COLO829 (cell line): ENCODE measurements at regions not wholly inside any gene's neighbourhood (a gene's known extent, or its start where the extent isn't known, plus 50 kb on each side); places are given as distances from the start of the nearest gene placed in this dataset.
A peak's percentile ranks its signal among the peaks of the same experiment; 100 is the strongest.
"Not testable (repeated sequence)": the region's sequence is repeated elsewhere in the genome, so short reads cannot be mapped to it uniquely, and the experiment has no call there.

Source experiments
- DNase-seq: peaks from one replicate; pipeline ENCODE4 v3.0.0; 2012; ENCODE audit warnings: low spot score

DNA sequence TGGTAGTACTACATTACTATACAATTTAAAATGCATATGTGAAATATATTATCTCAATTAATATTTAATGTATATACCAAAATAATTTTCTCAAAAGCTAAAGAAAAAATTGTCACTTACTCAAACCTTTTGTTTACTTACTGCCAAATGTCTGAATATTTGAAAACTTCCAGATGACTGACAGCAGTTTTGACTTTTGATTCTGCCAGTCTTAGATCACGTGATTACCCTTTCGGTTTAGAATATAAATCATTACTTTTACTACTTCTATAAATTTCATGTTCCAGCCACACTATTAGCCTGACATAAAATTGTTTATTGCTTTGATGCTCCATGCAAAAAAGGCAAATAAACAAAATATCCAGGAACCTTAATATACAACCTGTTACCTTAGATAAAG is 680.7 kb upstream of the ID4 start:
- no peak for DNase-seq

DNA sequence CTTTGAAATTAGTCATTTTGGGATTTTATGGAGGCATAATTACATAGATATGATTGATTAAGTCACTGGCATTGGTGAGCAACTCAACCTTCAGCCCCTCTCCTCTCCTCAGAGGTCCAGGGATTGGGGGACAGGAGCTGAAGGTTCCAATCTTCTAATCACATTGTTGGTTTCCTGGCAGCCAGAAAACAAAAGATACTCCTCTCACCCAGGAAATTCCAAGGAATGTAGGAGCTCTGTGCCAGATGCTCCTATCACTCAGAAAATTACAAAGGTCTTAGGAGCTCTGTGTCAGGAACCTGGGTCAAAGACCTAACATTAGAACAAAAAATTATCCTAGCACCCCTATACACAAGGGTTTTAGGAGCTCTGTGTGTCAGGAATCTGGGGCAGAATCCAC is 679.7 kb upstream of the ID4 start:
- no peak for DNase-seq

DNA sequence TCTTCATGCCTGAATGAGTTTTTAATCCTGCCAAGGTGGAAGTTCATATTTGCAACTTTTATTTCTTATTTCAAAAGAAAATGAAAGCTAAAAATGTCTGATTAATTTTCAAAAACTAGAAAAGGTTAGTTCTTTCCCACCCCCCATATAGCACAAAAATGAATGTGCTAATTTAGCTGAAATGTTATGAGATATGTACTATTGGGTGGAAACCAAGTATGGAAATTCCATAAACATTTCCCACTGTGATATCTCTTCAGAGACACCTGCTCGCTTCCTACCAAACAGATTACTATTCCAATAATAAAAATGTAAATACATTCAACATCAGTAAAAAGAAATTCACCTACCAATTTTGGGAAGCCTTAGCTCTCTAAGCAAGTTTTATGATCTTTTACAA is 678.6 kb upstream of the ID4 start:
- DNase-seq = no peak

DNA sequence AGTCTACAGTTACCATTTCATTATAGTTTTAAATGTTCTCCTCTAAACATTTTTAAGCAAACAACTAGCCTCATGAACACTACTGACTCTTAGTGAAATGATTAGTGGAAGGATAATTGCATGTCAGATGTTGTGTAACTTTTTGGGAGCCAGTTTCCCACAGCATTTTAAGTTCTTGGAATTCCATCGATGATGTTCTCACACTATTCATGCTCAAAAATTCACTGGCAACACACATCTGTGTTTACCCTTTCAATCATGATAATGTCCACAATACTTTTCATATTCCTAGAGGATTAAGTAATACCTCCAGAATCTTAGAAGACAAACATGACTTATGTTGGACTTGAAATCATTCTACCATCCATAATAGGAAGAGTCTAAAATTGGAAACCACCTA is 678.1 kb upstream of the ID4 start:
- DNase-seq = no peak

DNA sequence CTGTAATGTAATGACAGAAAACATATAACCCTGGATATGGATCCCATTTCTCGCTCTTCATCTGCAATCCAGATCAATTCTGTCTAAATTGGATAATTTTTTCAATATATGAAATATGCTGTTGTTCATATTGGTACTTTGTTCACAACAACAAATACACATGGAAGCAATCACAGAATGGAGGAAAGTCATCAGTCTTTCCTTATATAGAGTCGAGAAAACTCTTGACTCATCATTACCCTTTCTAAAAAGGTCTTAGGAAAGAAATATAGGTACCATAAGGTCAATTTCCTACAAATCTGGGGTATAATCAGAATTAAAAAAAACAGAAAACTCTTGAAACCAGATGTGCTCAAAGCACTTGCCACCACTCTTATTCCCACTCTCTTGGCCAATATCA is 677.6 kb upstream of the ID4 start:
- no peak for DNase-seq

DNA sequence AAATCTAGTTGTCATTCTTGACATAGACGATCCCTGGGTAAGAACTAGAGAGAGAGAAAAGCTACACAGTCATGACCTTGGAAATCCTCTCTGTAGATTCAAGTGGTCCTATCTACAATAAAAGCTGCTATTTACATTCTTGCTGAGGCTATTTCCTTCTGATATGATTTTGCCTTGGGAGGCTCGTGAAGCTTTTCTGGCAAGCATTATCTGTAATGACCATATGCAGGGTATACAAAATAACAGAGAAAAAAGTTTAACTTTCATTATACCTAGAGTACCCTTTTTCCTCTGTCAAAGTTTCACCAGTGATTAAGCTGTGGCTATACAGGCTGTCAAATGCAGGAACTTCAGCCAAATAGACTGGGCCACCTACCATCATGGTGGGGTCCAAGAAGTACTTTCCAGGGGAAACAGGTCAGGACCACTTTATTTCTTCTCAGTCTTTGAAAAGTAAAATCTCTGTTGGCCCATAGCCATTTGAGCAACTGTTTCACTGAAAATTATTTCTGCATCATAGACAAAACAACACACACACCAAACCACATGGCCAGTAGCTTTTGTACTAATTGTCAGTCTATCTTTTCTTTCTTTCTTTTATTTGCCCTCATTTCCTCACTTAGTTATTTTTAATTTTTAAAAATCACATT is 677.0 kb upstream of the ID4 start:
- no peak for DNase-seq

DNA sequence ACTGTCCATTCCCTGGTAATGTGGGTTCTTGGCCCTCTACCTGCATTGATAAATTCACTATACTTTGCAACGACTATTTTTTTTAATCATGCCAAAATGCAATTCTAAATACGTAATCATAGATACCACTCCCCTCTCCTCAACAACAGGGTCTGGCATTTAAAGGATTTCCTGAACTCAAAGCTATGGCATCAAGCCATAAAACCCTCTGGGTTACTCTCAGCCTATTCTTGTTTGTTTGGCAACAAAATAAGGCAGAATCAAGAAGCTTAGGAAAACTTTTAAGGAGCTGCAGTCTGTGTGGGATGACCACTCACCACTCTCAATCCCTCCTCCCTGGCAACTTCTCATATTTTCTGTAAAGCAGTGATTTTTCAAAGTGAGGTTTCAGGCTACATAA is 669.9 kb upstream of the ID4 start:
- DNase-seq = no peak

DNA sequence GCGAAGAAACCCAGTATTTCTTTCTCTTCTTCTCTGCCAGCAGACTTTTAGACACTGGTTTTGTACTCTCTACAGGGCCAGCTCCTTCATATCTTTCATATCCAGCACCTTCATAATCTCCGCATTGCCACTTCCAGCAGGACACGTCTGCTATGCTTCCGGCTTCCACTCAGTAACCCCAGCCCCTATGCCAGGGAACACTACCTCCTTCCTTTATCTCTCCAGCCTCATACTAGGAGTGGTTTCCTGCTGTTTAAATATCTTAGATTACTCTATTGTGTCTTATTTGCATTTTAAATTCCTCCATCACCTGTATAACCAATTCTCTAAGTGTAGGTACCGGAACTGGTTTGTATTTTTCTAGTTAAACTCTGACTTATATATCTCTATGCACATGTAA is 667.8 kb upstream of the ID4 start:
- DNase-seq = no peak

DNA sequence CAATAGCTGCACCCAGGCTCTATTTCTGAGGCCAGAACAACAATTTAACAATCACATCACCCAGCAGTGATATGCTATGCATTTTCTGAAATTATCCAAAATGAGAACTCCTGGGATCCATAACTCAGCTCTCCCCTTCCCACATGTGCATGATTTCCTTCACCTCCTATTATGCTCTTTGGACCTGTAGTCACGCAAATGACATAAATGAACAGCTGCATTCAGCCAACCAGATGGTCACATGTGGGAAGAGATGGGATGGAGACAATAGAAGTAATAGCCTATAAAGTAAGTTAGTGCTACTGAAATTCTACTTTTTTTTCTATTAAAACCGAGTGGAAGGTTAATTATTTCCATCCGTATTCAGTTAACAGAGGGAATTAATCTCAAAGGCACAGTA is 662.1 kb upstream of the ID4 start:
- no peak for DNase-seq

DNA sequence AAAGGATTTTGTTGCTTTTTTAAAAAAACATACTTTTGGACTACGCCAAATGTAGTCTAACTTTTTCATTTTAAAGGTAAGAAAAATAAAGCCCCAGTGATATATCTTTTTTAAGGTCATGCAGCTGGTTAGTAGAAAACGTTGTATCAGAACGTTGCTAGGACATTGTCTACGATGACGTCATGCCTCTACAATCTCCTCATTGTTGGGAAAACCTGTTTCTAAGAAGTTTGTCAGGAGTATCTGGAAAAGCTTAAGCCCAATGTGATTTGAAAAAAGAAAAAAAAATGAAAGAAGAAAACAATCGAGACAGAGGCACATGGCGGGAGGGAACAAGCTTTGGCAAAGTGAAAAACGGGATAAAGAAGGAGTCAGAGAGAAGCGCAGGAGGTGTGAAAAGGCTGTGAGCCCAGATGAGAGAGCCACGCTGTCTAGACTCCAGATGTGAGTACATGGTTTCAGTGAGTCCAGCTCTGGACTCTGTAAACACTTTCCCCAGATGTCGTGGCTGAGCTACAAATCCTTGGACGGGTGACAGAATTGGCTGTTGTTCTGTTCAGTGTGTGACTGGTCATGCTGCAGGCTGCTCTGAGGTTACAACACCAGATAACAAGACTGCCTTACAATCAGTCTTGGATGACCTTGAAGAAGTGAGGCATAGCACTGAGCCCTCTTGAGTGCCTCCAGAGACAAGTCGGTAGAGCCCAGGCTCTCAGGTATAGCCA is 656.7 kb upstream of the ID4 start:
- DNase-seq = no peak

DNA sequence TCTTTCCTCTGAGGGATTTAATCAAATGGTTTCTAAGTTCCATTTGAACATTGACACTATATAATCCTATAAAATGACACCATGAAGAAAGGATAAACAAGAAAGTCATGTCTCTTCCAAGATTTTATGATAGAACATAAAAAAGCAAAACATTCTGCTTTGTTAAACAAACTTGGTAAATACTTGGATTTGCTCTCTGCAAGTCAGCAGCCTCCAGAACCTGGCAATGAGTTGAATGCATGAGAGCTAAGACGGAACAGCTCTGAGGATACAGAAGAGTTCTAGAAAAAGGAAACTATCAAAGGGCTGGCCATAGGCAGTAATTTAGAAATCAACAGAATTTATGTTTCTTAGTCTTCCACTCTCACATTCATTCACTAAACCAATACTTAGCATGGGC is 656.0 kb upstream of the ID4 start:
- no peak for DNase-seq

DNA sequence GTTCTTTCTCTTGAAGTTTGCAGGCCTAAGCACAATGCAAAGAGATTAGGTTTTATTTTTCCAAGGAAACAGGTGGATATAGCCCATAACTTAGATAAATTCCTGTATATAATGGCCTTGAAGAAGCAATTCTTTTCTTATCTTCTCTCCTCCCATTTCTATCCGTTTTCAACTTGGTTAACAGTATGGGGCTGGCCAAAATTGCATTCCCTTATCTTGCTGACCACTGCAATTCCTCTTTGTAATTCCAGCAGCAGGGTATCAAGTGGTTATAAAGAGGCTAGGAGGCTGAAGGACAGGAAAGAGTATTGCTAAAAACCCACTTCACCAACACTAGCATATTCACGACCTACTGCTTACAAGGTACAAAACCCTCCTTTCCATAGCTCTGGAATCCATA is 643.5 kb upstream of the ID4 start:
- no peak for DNase-seq

DNA sequence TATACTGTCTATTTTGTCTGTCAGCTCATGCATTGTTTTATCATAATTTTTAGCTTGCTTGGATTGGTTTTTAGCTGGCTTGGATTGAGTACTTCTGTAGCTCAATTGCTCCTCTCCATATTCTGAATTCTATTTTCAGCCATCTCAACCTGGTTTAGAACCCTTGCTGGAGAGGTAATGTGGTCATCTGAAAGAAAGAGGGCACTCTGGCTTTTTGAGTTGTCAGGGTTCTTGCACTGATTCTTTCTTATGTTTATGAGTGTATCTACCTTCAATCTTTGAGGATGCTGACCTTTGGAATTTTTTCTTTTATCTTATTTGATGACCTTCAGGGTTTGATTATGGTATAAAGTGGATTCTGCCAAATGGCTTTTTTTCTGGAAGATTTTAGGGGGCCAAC is 632.7 kb upstream of the ID4 start:
- DNase-seq = no peak

DNA sequence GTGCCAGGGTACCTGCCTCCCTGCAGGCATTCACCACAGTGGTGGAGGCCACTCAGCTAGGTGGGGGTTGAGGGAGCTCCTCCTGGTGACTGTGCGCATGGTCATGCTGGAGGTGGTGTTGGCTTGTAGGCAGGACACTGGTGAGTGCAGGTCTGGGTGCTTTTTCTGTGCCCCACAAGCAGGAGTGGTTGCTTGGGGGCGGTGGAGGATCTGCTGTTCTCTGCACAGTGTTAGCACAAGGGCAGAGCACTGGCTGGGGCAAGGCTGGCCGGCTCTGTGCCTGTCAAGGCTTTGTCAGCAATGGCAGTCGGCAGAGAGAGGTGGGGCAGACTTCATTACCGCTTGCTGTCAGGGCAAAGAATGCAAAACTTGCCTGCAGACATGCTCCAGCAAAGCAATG is 632.1 kb upstream of the ID4 start:
- DNase-seq = no peak

DNA sequence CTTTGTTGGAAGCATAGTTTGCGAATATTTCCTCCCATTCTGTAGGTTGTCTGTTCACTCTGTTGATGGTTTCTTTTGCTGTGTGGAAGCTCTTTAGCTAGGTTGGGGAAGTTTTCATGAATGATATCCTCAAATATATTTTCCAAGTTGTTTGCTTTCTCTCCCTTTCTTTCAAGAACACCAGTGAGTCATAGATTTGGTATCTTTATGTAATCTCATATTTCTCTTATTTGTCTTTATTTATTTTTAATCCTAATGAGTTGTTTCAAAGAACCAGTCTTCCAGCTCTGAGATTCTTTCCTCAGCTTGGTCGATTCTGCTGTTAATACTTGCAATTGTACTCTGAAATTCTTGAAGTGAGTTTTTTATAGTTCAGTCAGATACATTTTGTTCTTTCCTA is 628.0 kb upstream of the ID4 start:
- DNase-seq = no peak

DNA sequence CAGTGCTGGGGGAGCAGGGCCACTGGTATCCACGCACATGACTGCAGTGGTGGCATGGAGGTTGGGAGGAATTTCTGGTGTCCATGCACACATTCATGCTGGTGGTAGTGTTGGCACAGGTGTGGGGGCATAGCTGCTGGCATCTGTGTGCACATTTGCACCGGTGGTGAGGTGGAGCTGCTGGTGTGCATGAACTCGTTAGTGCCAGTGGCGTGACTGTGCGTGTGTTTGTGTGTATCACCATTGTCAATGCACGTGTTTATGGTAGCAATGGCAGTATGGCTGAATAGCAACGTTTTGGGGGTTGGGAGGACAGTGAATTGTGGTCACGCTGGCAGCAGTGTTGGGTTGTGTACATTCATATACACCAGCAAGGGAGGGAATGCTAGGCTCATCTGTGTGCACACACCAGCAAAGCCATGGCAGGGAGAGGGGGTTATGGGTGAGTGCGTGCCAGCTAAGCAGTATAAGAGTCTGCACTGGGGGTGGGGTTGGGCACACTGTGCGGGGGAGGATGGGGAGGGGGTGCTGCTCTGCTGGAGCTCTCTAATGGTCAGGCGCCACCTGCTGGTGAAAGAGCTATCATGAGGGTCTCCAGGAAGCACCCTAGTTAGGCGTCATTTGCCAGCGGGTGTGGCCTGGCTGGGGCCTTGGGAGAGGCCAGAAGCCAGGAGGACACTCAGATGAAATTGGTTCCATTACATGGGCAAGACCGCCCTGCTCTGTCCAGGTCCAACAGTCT is 626.1 kb upstream of the ID4 start:
- DNase-seq = no peak

DNA sequence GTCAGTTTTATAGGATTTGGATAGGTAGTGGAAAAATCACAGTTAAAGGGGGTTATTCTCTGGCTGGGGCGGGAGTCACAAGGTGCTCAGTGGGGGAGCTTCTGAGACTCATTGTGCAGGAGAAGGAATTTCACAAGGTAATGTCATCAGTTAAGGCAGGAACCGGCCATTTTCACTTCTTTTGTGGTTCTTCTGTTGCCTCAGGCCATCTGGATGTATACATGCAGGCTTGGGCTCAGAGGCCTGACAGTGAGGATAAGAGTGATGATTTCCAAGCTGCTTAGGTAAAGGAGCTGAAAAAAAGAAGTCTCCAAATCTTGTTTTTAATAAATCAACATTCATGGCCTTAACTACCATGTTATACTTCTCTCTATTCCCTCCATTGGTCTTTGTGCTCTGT is 622.9 kb upstream of the ID4 start:
- no peak for DNase-seq

DNA sequence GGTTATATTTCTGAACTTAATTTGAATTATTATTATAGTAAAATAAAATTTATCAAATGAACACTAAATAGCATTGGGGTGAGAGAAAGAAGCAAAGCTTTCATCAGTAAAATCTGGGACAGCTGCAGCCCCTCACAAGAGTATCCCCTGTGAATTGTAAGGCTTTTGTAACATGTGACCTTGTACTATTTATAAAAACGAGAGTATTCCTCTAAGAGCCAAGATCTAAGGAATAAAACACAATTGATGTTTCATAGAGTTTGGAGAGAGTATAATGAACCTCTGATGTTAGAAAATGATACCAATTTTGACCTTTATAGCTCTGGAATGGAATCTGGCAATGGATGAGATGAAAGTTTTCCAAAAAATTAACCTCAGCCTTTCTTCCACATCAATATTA is 617.2 kb upstream of the ID4 start:
- peak; percentile 64 for DNase-seq

DNA sequence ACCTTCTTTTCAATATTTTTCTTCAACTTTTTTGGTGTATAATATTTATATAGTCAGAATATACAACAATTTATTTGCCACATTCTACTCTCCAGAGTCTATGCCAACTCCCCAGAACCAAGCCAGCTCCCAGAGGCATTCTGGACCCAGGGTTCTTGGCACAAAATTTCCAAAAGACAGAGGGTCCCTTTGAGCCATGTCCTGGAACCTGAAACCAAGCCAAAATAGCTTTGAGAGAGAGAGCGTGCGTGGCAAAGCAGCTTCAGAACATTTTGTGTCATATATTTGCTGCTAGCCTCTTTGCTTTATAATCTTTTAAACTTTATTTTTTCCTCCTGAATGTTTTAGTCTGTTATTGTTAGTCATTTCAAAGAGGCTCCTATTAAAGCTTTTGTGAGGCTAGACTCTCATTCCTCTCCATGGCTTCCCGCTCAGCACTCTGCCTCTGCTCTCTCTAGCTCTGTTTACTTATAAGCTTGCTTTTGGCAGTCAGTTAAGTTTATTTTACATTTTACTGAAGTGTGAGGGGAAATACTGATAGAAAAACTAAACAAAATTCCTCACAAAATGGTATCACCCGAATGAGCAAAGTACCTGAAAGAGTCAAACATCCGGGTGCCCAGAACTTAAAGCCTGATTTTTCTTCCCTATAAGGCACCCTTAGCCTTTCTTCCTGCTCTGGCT is 605.1 kb upstream of the ID4 start:
- DNase-seq = no peak

DNA sequence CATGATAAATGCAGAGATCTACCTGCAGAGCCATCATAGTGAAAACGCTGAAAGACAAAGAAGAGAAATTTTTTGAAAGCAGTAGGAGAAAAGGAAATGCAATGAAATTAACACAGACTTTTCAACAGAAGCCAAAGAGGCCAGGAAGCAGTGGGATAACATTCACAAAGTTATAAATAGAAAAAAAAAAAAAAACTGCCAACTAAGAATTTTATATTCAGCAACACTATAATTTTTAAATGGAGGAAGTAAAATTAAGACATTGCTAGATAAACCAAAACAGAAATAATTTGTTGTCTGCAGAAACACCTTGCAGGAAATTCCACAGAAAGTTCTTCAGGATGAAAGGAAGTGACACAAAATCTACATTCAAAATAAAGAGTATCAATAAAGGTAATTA is 591.5 kb upstream of the ID4 start:
- no peak for DNase-seq

DNA sequence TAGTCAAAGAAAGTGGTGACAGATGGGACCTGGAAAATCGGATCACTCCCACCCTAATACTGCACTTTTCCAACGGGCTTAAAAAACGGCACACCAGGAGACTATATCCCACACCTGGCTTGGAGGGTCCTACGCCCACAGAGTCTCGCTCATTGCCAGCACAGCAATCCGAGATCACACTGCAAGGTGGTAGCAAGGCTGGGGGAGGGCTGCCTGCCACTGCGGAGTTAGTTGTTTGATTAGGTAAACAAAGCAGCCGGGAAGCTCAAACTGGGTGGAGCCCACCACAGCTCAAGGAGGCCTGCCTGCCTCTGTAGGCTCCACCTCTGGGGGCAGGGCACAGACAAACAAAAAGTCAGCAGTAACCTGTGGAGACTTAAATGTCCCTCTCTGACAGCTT is 590.0 kb upstream of the ID4 start:
- DNase-seq = not testable (repeated sequence)

DNA sequence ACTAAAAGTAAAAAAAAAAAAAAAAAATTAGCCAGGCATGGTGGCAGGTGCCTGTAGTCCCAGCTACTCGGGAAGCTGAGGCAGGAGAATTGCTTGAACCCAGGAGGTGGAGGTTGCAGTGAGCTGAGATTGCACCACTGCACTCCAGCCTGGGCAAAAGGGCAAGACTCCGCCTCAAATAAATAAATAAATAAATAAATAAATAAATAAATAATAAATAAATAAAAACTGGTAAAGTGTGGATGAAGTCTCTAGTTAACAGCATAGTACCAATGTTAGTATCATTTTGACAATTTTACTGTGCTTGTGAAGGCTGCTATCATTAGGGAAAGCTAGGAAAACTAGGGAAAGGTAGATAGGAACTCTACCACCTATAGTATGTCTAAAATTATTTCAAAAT is 581.0 kb upstream of the ID4 start:
- not testable (repeated sequence) for DNase-seq

DNA sequence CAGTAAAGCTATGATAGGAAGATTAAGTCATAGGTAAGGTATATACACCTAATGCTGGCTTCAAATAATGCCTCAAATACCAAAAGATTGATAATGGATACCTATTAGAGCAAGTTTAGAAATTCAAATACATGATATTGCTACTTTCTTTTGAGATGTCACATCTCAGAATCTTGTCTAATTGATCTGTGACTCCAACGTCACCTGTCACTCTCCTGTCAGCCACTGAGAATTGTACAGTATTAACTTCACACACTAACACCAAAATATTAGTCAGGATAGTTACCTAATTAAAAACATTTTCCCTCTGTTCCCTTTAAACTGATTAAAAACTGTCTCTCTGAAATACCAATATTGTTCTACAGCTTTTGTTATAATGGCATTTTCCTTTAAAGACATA is 575.5 kb upstream of the ID4 start:
- DNase-seq = no peak
